Activated CD8-positive, alpha-beta memory T cell treated with anti-CD3 and anti-CD28 coated beads, Interleukin-2, amount 50 U/mL, for 24 hours (primary cell): ENCODE measurements at regions not wholly inside any gene's neighbourhood (a gene's known extent, or its start where the extent isn't known, plus 50 kb on each side); places are given as distances from the start of the nearest gene placed in this dataset.
"Not testable (repeated sequence)": the region's sequence is repeated elsewhere in the genome, so short reads cannot be mapped to it uniquely, and the experiment has no call there.

Experiments
- DNase-seq: peaks from one replicate; pipeline ENCODE4 v3.0.0-alpha.2; 2020; ENCODE audit errors: extremely low read depth

- no peak for DNase-seq
These were observed 97.6 kb upstream of the SCAF11 start for GRCh38 chr12:46087916-46088439.

GRCh38 chr12:46084666-46085631 lies 94.6 kb upstream of the SCAF11 start:
- no peak for DNase-seq

GRCh38 chr12:46082490-46083200 lies 92.3 kb upstream of the SCAF11 start:
- no peak for DNase-seq

- no peak for DNase-seq
These were observed 82.9 kb upstream of the SCAF11 start for GRCh38 chr12:46073321-46073720.

- peak; percentile 8 for DNase-seq
These were observed 81.6 kb upstream of the SCAF11 start for GRCh38 chr12:46071769-46072624.

GRCh38 chr12:46071335-46071734 lies 81.0 kb upstream of the SCAF11 start:
- DNase-seq = no peak

GRCh38 chr12:46067094-46067493 lies 76.7 kb upstream of the SCAF11 start:
- DNase-seq = no peak

- no peak for DNase-seq
These were observed 75.2 kb upstream of the SCAF11 start for GRCh38 chr12:46065412-46066166.

GRCh38 chr12:46064548-46064947 lies 74.2 kb upstream of the SCAF11 start:
- no peak for DNase-seq

- not testable (repeated sequence) for DNase-seq
These were observed 68.3 kb upstream of the SCAF11 start for GRCh38 chr12:46058697-46059096.

GRCh38 chr12:46050805-46051204 lies 60.4 kb upstream of the SCAF11 start:
- no peak for DNase-seq

- no peak for DNase-seq
These were observed 59.3 kb upstream of the SCAF11 start for GRCh38 chr12:46049665-46050064.

- no peak for DNase-seq
These were observed 56.1 kb upstream of the SCAF11 start for GRCh38 chr12:46046436-46046835.

GRCh38 chr12:46043972-46044520 lies 53.7 kb upstream of the SCAF11 start:
- DNase-seq = no peak
